Ascending aorta (tissue), 2 donors: ENCODE measurements at regions not wholly inside any gene's neighbourhood (a gene's known extent, or its start where the extent isn't known, plus 50 kb on each side); places are given as distances from the start of the nearest gene placed in this dataset.

Experiments
- DNase-seq, 2 donors: peaks; one replicate each; pipeline ENCODE4 v3.0.0-alpha.2; 2019; ENCODE audit warnings: low spot score in 2 of 2
- H3K27ac ChIP-seq, 2 donors: fragments of 200-600 bp; sonication (generic); one replicate each; pipeline ENCODE4 v1.5.1; 2016 to 2017; ENCODE audit warnings: mild to moderate bottlenecking in 1 of 2
- H3K27me3 ChIP-seq: fragments of 200-600 bp; sonication (generic); one replicate; pipeline ENCODE4 v1.5.1; 2017
- H3K36me3 ChIP-seq, 2 donors: fragments of 200-600 bp; sonication (generic); one replicate each; pipeline ENCODE4 v1.5.1; 2016
- H3K4me1 ChIP-seq, 2 donors: fragments of 200-600 bp; sonication (generic); one replicate each; pipeline ENCODE4 v1.5.1; 2016 to 2017; ENCODE audit warnings: mild to moderate bottlenecking in 1 of 2
- H3K4me3 ChIP-seq, 2 donors: fragments of 200-600 bp; sonication (generic); one replicate each; pipeline ENCODE4 v1.5.1; 2016 to 2017; ENCODE audit warnings: mild to moderate bottlenecking in 1 of 2
- H3K9me3 ChIP-seq, 2 donors: fragments of 200-600 bp; sonication (generic); one replicate each; pipeline ENCODE4 v1.5.1; 2016
- CTCF ChIP-seq, 3 experiments: fragments of 200-600 bp in 2 of 3; fragments of 450-650 bp in 1 of 3; sonication (generic) in 2 of 3; IDR thresholded peaks; one replicate each; pipeline ENCODE4 v1.5.1; 2016 to 2019; ENCODE audit warnings: antibody characterized with exemption in 3 of 3, mild to moderate bottlenecking in 1 of 3, moderate library complexity in 1 of 3
- intact Hi-C: fragments of 100-400 bp; cut with DNase I; formaldehyde crosslinking; loops from one replicate; pipeline ENCODE4 v1.15.1; 2023

- no peaks in the 10 kb centered on the region for H3K9me3 ChIP-seq
- no peak overlapping the region for H3K4me3 ChIP-seq
- DNase-seq = no peak
- no peaks in the 10 kb centered on the region for H3K4me1 ChIP-seq
- no peaks in the 10 kb centered on the region for H3K36me3 ChIP-seq
- intact Hi-C loops = no loop called here
- no peak for TF ChIP-seq CTCF (IDR thresholded peaks at IDR 0.05)
- H3K27ac ChIP-seq = no peak overlapping the region
- no peaks in the 10 kb centered on the region for H3K27me3 ChIP-seq
Observed at GRCh38 chr1:163924041-163924440, 602.3 kb downstream of the NUF2 start.

GRCh38 chr1:163927493-163927892 lies 605.7 kb downstream of the NUF2 start:
- Histone ChIP-seq H3K27me3 (no peaks in the 10 kb centered on the region), H3K4me1 (no peaks in the 10 kb centered on the region), H3K36me3 (no peaks in the 10 kb centered on the region), H3K4me3 (no peak overlapping the region), H3K9me3 (no peaks in the 10 kb centered on the region), H3K27ac (no peak overlapping the region)
- intact Hi-C loops = no loop called here
- DNase-seq = no peak
- no peak for TF ChIP-seq CTCF (IDR thresholded peaks at IDR 0.05)

- Histone ChIP-seq H3K27me3 (no peaks in the 10 kb centered on the region), H3K4me3 (no peak overlapping the region), H3K27ac (no peak overlapping the region), H3K4me1 (no peaks in the 10 kb centered on the region), H3K9me3 (no peaks in the 10 kb centered on the region), H3K36me3 (no peaks in the 10 kb centered on the region)
- intact Hi-C loops = no loop called here
- no peak for TF ChIP-seq CTCF (IDR thresholded peaks at IDR 0.05)
- no peak for DNase-seq
Observed at GRCh38 chr1:163928069-163928468, 606.3 kb downstream of the NUF2 start.

GRCh38 chr1:163928651-163929050 lies 606.9 kb downstream of the NUF2 start:
- Histone ChIP-seq H3K4me3 (no peak overlapping the region), H3K27ac (no peak overlapping the region), H3K27me3 (no peaks in the 10 kb centered on the region), H3K4me1 (no peaks in the 10 kb centered on the region), H3K9me3 (no peaks in the 10 kb centered on the region), H3K36me3 (no peaks in the 10 kb centered on the region)
- TF ChIP-seq CTCF (IDR thresholded peaks at IDR 0.05) = no peak
- intact Hi-C loops = no loop called here
- DNase-seq = no peak

GRCh38 chr1:163932901-163933300 lies 611.1 kb downstream of the NUF2 start:
- intact Hi-C loops = no loop called here
- Histone ChIP-seq H3K27ac (no peak overlapping the region), H3K4me1 (no peaks in the 10 kb centered on the region), H3K36me3 (no peaks in the 10 kb centered on the region), H3K9me3 (no peaks in the 10 kb centered on the region), H3K4me3 (no peak overlapping the region), H3K27me3 (no peaks in the 10 kb centered on the region)
- DNase-seq = no peak
- no peak for TF ChIP-seq CTCF (IDR thresholded peaks at IDR 0.05)

- no peak overlapping the region for H3K27ac ChIP-seq
- no peaks in the 10 kb centered on the region for H3K36me3 ChIP-seq
- no peak overlapping the region for H3K4me3 ChIP-seq
- no peak for DNase-seq
- no peaks in the 10 kb centered on the region for H3K9me3 ChIP-seq
- intact Hi-C loops = no loop called here
- H3K27me3 ChIP-seq = no peaks in the 10 kb centered on the region
- H3K4me1 ChIP-seq = no peaks in the 10 kb centered on the region
- TF ChIP-seq CTCF (IDR thresholded peaks at IDR 0.05) = no peak
Observed at GRCh38 chr1:163933437-163933836, 611.7 kb downstream of the NUF2 start.
